CD8-positive, alpha-beta memory T cell (primary cell): ENCODE measurements at regions not wholly inside any gene's neighbourhood (a gene's known extent, or its start where the extent isn't known, plus 50 kb on each side); places are given as distances from the start of the nearest gene placed in this dataset.

Experiments
- CTCF ChIA-PET: fragments of 350-600 bp; sonication (Branson Sonifier 250); formaldehyde crosslinking; loops from one replicate; lab custom pipeline; 2021; ENCODE audit warnings: antibody characterized with exemption; lab: Charles Lee
- POLR2A ChIA-PET: fragments of 350-600 bp; sonication (Branson Sonifier 250); formaldehyde crosslinking; loops from one replicate; lab custom pipeline; 2021; ENCODE audit warnings: antibody characterized with exemption; lab: Charles Lee
- DNase-seq, 5 donors: peaks; one replicate each; pipeline versions ENCODE4 v3.0.0 to v3.0.0-alpha.2; 2020 to 2022; ENCODE audit warnings: mixed read lengths in 1 of 5
- H3K27ac ChIP-seq: one replicate; pipeline ENCODE4 v1.7.0; 2013; ENCODE audit warnings: low read depth, mild to moderate bottlenecking, low read length, moderate library complexity
- H3K27me3 ChIP-seq: 2 replicates; pipeline ENCODE4 v1.7.0; 2013; ENCODE audit warnings: low read length, mild to moderate bottlenecking; ENCODE audit not compliant: insufficient read depth, poor library complexity, severe bottlenecking
- H3K36me3 ChIP-seq: 2 replicates; pipeline ENCODE4 v1.7.0; 2013; ENCODE audit warnings: mild to moderate bottlenecking, low read length, moderate library complexity; ENCODE audit not compliant: insufficient read depth
- H3K4me1 ChIP-seq: 2 replicates; pipeline ENCODE4 v1.7.0; 2013; ENCODE audit warnings: mild to moderate bottlenecking, low read length, moderate library complexity; ENCODE audit not compliant: insufficient read depth
- H3K4me3 ChIP-seq: 2 replicates; pipeline ENCODE4 v1.7.0; 2013; ENCODE audit warnings: mild to moderate bottlenecking, low read length
- H3K9me3 ChIP-seq: 2 replicates; pipeline ENCODE4 v1.7.0; 2013; ENCODE audit warnings: mild to moderate bottlenecking, low read length
- H3K27ac Mint-ChIP-seq, 8 donors: one replicate each; pipeline ENCODE4 v1.8.0; 2020 to 2021; ENCODE audit warnings: mixed read lengths in 8 of 8, mild to moderate bottlenecking in 6 of 8, inconsistent platforms in 3 of 8, moderate library complexity in 3 of 8
- H3K27me3 Mint-ChIP-seq, 2 donors: one replicate each; pipeline ENCODE4 v1.8.0; 2020 to 2021; ENCODE audit warnings: mixed read lengths in 2 of 2, mild to moderate bottlenecking in 1 of 2, moderate library complexity in 1 of 2
- H3K36me3 Mint-ChIP-seq, 3 donors: one replicate each; pipeline ENCODE4 v1.8.0; 2020 to 2021; ENCODE audit warnings: mixed read lengths in 3 of 3, inconsistent platforms in 1 of 3, mild to moderate bottlenecking in 1 of 3
- H3K4me1 Mint-ChIP-seq, 3 donors: one replicate each; pipeline ENCODE4 v1.8.0; 2020 to 2021; ENCODE audit warnings: mixed read lengths in 3 of 3, inconsistent platforms in 1 of 3, mild to moderate bottlenecking in 1 of 3
- H3K4me3 Mint-ChIP-seq, 7 donors: one replicate each; pipeline ENCODE4 v1.8.0; 2020 to 2021; ENCODE audit warnings: mixed read lengths in 7 of 7, mild to moderate bottlenecking in 6 of 7, moderate library complexity in 4 of 7, inconsistent platforms in 2 of 7
- H3K9me3 Mint-ChIP-seq, 5 donors: one replicate each; pipeline ENCODE4 v1.8.0; 2020 to 2022; ENCODE audit warnings: mixed read lengths in 5 of 5, mild to moderate bottlenecking in 3 of 5, moderate library complexity in 2 of 5, inconsistent platforms in 1 of 5

GRCh38 chr14:56955745-56956144 is 145.5 kb upstream of the OTX2 start:
- Mint-ChIP-seq H3K4me3 (no peak overlapping the region), H3K4me1 (no peaks in the 10 kb centered on the region), H3K27ac (no peak overlapping the region), H3K27me3 (peaks cover 0 to 5% of the 10 kb centered on the region in 2 donors), H3K36me3 (no peaks in the 10 kb centered on the region), H3K9me3 (peaks cover 0 to 2% (median 0%) of the 10 kb centered on the region in 5 donors)
- no peak overlapping the region for H3K4me3 ChIP-seq
- no peak overlapping the region for H3K27ac ChIP-seq
- POLR2A ChIA-PET = no interaction called here
- no peaks in the 10 kb centered on the region for H3K36me3 ChIP-seq
- no peaks in the 10 kb centered on the region for H3K27me3 ChIP-seq
- no peaks in the 10 kb centered on the region for H3K4me1 ChIP-seq
- CTCF ChIA-PET = no interaction called here
- no peak for DNase-seq
- H3K9me3 ChIP-seq = no peaks in the 10 kb centered on the region

DNA sequence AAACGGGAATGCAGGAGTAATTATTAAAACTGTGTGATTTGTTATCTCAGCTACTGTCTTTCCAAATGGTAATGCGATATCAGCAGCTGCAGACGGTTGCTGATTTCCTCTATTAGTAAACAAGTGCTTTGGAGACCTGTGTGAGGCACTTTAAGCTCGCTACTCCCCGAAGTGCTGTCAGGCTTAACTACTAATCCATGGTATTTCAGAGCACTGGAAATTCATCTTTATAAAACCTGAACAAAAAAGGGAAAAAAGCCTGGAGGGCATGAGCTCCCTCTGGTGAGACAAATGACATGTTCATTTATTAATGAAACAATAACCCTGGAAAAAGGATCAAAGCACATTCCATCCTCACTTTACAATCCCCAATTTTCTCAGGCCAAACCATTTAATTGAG is 143.6 kb upstream of the OTX2 start:
- no peaks in the 10 kb centered on the region for H3K36me3 Mint-ChIP-seq
- Histone ChIP-seq H3K27me3 (no peaks in the 10 kb centered on the region), H3K4me3 (no peak overlapping the region), H3K4me1 (no peaks in the 10 kb centered on the region), H3K27ac (no peak overlapping the region), H3K36me3 (no peaks in the 10 kb centered on the region), H3K9me3 (no peaks in the 10 kb centered on the region)
- no peaks in the 10 kb centered on the region for H3K4me1 Mint-ChIP-seq
- ChIA-PET POLR2A (no interaction called here), CTCF (no interaction called here)
- H3K27me3 Mint-ChIP-seq = peaks cover 0 to 6% of the 10 kb centered on the region in 2 donors
- DNase-seq = no peak
- no peak overlapping the region for H3K27ac Mint-ChIP-seq
- H3K4me3 Mint-ChIP-seq = no peak overlapping the region
- peaks cover 0 to 2% (median 0%) of the 10 kb centered on the region in 5 donors for H3K9me3 Mint-ChIP-seq

GRCh38 chr14:56952766-56953473 is 142.6 kb upstream of the OTX2 start:
- no peaks in the 10 kb centered on the region for H3K27me3 ChIP-seq
- H3K4me1 ChIP-seq = no peaks in the 10 kb centered on the region
- no peaks in the 10 kb centered on the region for H3K36me3 ChIP-seq
- Mint-ChIP-seq H3K27ac (no peak overlapping the region), H3K4me3 (no peak overlapping the region), H3K27me3 (peaks cover 0 to 4% of the 10 kb centered on the region in 2 donors), H3K9me3 (peaks cover 0 to 2% (median 0%) of the 10 kb centered on the region in 5 donors), H3K36me3 (no peaks in the 10 kb centered on the region), H3K4me1 (no peaks in the 10 kb centered on the region)
- ChIA-PET CTCF (no interaction called here), POLR2A (no interaction called here)
- H3K27ac ChIP-seq = no peak overlapping the region
- no peak overlapping the region for H3K4me3 ChIP-seq
- DNase-seq = no peak
- no peaks in the 10 kb centered on the region for H3K9me3 ChIP-seq

GRCh38 chr14:56949828-56950227 is 139.5 kb upstream of the OTX2 start:
- no peak overlapping the region for H3K27ac Mint-ChIP-seq
- DNase-seq = no peak
- peaks cover 1 to 5% of the 10 kb centered on the region in 2 donors for H3K27me3 Mint-ChIP-seq
- no peaks in the 10 kb centered on the region for H3K27me3 ChIP-seq
- H3K9me3 ChIP-seq = no peaks in the 10 kb centered on the region
- H3K4me3 ChIP-seq = no peak overlapping the region
- peaks cover 0 to 2% (median 0%) of the 10 kb centered on the region in 5 donors for H3K9me3 Mint-ChIP-seq
- H3K36me3 ChIP-seq = no peaks in the 10 kb centered on the region
- H3K4me1 ChIP-seq = no peaks in the 10 kb centered on the region
- no peak overlapping the region for H3K27ac ChIP-seq
- H3K36me3 Mint-ChIP-seq = no peaks in the 10 kb centered on the region
- CTCF ChIA-PET = no interaction called here
- POLR2A ChIA-PET = no interaction called here
- no peaks in the 10 kb centered on the region for H3K4me1 Mint-ChIP-seq
- H3K4me3 Mint-ChIP-seq = no peak overlapping the region

DNA sequence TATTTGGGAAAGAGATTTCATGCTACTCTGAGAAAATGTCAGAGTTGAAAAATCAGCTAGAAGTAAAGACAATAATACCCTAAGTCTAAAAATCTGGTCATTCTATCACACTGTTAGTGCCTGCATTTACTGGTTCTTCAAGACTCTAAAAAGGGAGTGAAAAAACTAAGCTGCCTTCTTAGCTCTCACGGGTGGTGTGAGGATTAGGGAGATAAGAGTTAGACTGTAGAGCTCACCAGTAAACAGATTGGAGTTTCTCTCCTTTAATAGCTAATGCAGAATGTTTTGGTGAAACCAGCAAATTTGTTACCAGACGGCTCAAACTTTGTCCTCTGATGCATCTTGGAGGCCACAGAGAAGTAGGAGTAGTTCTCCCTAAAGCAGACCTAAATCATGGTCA is 135.0 kb upstream of the OTX2 start:
- Histone ChIP-seq H3K4me1 (no peaks in the 10 kb centered on the region), H3K4me3 (no peak overlapping the region), H3K9me3 (no peaks in the 10 kb centered on the region), H3K36me3 (no peaks in the 10 kb centered on the region), H3K27me3 (no peaks in the 10 kb centered on the region), H3K27ac (no peak overlapping the region)
- H3K27ac Mint-ChIP-seq = no peak overlapping the region
- ChIA-PET CTCF (no interaction called here), POLR2A (no interaction called here)
- H3K27me3 Mint-ChIP-seq = peaks cover 2 to 11% of the 10 kb centered on the region in 2 donors
- H3K4me3 Mint-ChIP-seq = no peak overlapping the region
- no peak for DNase-seq
- H3K9me3 Mint-ChIP-seq = peaks cover 0 to 4% (median 4%) of the 10 kb centered on the region in 5 donors
- H3K4me1 Mint-ChIP-seq = no peaks in the 10 kb centered on the region
- no peaks in the 10 kb centered on the region for H3K36me3 Mint-ChIP-seq

DNA sequence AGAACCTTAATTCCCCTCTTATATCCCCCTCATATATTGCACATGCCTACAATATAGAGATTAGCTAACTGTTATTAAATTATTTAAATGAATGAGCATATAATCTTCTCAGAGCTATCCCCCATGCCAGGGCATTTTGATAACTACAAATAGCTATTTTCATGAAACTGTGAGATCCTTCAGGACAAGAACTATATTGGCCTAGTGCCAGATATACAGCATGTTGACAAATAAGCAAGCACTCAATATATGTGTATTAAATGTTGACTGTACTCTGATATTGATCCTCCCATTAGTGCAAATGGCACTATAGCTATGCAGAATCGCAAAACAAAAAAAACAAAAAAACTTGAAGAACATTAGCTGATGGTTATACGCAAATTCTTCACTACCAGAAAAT is 134.1 kb upstream of the OTX2 start:
- H3K9me3 Mint-ChIP-seq = peaks cover 0 to 4% (median 4%) of the 10 kb centered on the region in 5 donors

GRCh38 chr14:56933446-56933845 is 123.2 kb upstream of the OTX2 start:
- H3K27ac ChIP-seq = no peak overlapping the region
- Mint-ChIP-seq H3K27ac (no peak overlapping the region), H3K9me3 (peaks cover 0 to 5% (median 0%) of the 10 kb centered on the region in 5 donors), H3K36me3 (no peaks in the 10 kb centered on the region), H3K4me3 (no peak overlapping the region), H3K4me1 (no peaks in the 10 kb centered on the region), H3K27me3 (peaks cover 0 to 3% of the 10 kb centered on the region in 2 donors)
- no peaks in the 10 kb centered on the region for H3K4me1 ChIP-seq
- ChIA-PET POLR2A (no interaction called here), CTCF (no interaction called here)
- no peaks in the 10 kb centered on the region for H3K27me3 ChIP-seq
- no peak overlapping the region for H3K4me3 ChIP-seq
- no peaks in the 10 kb centered on the region for H3K36me3 ChIP-seq
- no peak for DNase-seq
- H3K9me3 ChIP-seq = no peaks in the 10 kb centered on the region

More for the DNA sequence above, 134.1 kb upstream of the OTX2 start:
- Mint-ChIP-seq H3K27me3 (peaks cover 2 to 11% of the 10 kb centered on the region in 2 donors), H3K36me3 (no peaks in the 10 kb centered on the region), H3K4me3 (no peak overlapping the region), H3K4me1 (no peaks in the 10 kb centered on the region), H3K27ac (no peak overlapping the region)
- no peak overlapping the region for H3K27ac ChIP-seq
- no peaks in the 10 kb centered on the region for H3K27me3 ChIP-seq
- DNase-seq = no peak
- ChIA-PET POLR2A (no interaction called here), CTCF (no interaction called here)
- no peaks in the 10 kb centered on the region for H3K9me3 ChIP-seq
- H3K36me3 ChIP-seq = no peaks in the 10 kb centered on the region
- no peaks in the 10 kb centered on the region for H3K4me1 ChIP-seq
- H3K4me3 ChIP-seq = no peak overlapping the region

DNA sequence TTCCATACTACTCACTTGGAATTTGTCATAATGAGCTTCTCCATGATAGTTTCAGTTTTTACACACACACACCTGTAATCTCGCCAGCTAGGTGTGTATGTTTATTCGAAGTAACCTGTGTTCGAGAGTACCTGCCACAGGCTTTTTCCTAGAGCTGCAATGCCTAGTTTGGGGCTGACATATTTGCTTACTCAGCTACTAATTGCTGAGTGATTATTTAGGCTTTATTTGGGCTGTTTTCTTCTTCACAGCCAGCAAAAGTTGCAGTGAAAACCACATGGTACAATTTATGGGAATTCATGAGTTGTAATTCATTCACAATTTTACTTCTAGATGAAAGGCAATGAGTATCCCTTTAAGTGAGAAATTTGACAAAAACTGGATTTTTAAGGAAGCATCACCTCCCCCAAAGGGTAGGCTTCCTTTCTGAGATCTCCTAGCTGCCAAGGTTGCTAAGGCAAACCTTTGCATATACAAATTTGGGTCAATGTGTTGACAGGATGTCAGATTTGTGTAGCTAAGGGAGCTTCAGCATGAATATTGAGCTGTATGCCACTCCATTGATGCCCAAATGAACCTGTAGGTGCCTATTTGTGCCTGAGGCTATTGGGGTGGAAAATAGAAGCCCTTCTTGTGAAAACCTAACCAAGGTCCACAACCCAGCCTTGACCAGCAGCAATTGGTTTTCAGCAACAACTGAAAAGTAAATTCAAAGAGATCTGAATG is 108.7 kb upstream of the OTX2 start:
- no peaks in the 10 kb centered on the region for H3K4me1 Mint-ChIP-seq
- H3K4me3 ChIP-seq = no peak overlapping the region
- peaks cover 0 to 1% of the 10 kb centered on the region in 2 donors for H3K27me3 Mint-ChIP-seq
- CTCF ChIA-PET = no interaction called here
- no peak overlapping the region for H3K27ac ChIP-seq
- no peaks in the 10 kb centered on the region for H3K27me3 ChIP-seq
- POLR2A ChIA-PET = no interaction called here
- no peak overlapping the region for H3K27ac Mint-ChIP-seq
- H3K36me3 ChIP-seq = no peaks in the 10 kb centered on the region
- no peak overlapping the region for H3K4me3 Mint-ChIP-seq
- no peaks in the 10 kb centered on the region for H3K4me1 ChIP-seq
- H3K9me3 ChIP-seq = no peaks in the 10 kb centered on the region
- no peaks in the 10 kb centered on the region for H3K36me3 Mint-ChIP-seq
- peaks cover 0 to 5% (median 0%) of the 10 kb centered on the region in 5 donors for H3K9me3 Mint-ChIP-seq
- DNase-seq = no peak
